HG03045 (cell line): ENCODE measurements at regions not wholly inside any gene's neighbourhood (a gene's known extent, or its start where the extent isn't known, plus 50 kb on each side); places are given as distances from the start of the nearest gene placed in this dataset.

Experiments
- ATAC-seq: cut with Tn5 transposase; IDR thresholded peaks from one replicate; pipeline ENCODE4 v1.9.1; 2021; ENCODE audit warnings: mild to moderate bottlenecking, moderate library complexity; ENCODE audit not compliant: unreplicated experiment

DNA sequence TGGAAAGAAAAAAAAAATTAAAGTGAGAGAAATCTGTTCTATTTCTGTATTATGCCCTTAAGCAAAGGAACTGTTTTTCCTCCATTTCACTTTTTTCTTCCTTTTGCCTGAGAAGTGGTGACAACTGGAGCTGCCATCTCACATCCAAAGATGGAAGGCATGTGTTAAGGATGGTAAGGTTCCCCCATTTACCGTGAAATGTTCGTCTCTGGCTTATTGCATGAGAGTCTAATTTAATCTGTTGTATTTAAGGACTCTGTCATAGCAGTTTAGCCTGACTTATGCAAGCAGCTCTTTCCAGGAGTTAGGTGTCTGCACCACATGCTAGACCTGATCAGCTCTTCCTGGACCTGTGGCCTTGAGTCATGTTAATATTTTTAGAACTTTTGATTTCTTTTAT is 389.5 kb upstream of the MAP3K7 start:
- no peak for ATAC-seq

GRCh38 chr6:90975741-90976140 is 388.9 kb upstream of the MAP3K7 start:
- ATAC-seq, result no peak

DNA sequence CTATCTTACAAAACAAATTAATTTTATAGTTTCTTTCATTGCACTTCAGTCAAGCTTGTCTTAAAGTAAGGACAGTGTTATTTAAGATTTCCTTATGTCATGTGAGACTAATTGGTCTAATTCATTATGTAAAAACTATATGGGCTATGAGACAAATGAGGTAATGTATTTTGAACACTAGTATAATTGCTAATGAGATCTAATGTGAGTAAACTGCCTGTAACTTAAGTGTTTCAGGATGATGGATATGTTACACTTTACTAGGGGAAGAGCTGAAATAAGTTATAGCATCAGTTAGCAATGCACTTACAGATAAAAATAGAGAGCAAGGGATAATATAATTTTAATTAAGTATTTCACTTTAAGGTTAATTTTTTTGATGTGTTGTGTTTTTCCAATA is 386.3 kb upstream of the MAP3K7 start:
- no peak for ATAC-seq

DNA sequence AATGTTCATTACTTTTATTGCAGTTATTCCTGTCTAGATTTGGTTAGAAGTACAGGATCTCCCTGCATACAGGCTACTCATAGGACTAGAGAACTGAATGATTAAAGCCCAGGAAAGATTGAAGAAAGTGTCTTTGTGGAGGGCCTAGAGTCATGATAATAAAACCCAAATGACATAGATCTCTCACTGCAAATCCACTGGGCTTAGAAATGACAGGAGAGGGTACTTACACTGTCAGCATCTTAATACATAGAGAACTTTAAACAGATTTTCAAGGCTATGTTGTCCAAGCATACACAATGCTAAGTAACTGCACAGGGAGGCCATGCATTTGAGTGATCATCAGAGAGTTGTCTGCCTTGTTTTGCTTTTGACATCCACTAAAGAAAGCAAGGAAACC is 383.8 kb upstream of the MAP3K7 start:
- ATAC-seq, result no peak

DNA sequence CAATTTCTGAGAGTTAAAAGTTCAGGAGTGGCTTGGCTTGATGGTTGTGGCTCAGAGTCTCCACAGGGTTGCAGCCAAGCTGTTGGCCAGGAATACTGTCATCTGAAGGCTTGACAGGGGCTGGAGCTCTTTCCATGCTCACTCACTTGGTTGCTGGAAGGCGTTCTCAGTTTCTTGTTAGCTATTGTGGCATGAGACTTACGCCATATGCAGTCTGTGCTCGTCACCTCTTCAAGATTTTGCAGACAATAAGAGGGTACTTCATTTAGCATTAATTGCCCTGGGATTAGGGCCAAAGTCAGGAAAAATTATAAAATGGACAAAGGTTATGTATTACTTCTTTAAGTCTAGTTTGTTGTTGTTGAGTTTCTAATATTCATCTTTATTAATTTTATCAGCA is 380.6 kb upstream of the MAP3K7 start:
- no peak for ATAC-seq

GRCh38 chr6:90960324-90960723 is 373.5 kb upstream of the MAP3K7 start:
- no peak for ATAC-seq

DNA sequence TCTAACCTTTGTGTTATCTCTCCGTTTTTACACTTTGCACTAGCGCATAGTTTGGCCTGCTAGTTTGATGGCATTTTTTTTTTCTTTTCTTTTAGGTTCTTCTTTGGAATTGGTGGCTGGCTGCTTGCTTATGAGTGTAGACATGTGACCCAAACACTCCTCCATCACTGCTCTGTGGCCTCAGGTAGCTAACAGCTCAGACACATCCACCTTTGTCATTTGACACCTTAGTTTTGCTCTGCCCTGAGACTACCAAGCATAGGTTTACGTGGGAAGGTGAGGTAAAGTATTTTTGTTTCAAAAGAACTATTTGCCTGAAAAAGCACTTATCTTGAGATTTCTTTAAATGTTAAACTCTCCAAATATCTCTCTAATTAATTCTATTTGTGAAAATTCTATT is 368.4 kb upstream of the MAP3K7 start:
- ATAC-seq, result no peak

DNA sequence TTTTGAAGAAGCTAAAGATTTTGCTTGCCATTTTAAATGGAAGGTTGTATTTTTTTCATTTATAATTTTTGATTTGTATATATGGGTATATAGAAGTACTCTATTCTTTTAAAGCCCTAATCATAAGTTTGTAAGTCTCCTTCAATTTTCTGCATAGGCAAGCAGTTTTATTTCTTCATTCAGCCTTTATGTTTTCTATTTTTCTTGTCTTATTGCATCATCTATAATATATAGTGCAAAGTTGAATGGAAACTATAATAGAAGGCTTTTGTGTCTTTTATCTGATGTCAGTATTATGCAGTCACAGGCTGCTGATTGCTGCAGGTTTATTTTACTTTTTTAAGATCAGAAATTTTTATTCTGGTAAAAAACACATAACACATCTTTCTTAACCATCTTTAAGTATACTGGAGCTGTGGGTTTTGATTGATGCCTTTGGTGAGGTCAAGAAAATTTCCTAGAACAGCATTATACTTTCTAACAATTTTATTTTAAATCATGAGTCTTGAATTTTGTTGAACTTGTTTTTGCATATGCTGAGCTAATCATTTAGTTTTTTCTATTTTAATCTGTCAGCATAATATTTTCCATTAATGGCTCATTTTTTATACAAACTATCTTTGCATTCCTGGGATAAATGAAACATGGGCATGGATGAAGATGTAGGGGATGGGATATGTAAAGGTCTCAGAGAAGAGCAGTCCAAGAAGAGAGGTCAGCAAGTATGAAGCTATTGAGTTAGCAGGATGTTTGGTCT is 366.7 kb upstream of the MAP3K7 start:
- no peak for ATAC-seq

GRCh38 chr6:90952176-90952575 is 365.3 kb upstream of the MAP3K7 start:
- no peak for ATAC-seq

- ATAC-seq, result no peak
Measured at GRCh38 chr6:90948540-90948939, 361.7 kb upstream of the MAP3K7 start.

DNA sequence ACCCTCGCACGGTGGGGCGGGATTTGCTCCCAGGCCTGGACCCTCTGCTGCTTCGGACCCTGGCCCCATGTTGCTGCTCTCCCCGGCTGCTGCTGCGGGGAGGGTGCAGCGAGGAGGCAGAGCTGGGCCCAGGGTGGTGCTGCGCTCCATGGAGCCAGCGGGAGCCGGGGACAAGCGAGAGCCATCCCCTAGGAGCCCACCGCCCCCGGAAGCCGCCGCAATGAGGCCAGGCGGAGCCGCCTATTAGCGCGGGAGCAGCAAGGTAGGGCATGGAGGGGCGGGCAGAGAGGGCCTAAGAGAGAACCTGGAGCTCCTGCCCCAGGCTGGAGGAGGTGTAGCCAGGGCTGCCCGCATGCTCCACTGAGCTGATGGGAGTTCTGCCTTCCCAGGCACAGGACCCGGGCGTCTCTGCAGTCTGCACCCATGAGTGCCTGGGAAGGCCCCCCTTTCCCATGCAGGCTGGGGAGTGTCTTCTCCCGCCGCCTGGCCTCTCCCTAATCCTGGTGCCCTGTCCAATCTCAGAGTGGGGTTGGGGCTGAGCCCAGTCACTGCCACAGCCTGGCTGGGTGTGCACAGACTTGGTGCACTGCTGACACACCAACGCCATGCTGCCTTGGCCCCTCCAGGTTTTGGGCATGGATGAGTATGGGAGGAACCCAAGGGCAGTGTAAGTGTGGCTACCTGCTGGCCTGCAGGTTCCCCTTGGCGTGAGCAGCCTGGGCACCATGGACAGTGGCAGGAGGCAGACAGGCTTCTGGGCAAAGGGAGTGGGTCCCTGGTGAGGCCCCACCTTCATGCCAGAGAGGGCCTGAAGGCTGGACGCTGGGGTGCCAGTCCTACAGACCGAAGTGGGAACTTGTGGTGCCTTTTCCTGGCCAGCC is 360.6 kb upstream of the MAP3K7 start:
- no peak for ATAC-seq

DNA sequence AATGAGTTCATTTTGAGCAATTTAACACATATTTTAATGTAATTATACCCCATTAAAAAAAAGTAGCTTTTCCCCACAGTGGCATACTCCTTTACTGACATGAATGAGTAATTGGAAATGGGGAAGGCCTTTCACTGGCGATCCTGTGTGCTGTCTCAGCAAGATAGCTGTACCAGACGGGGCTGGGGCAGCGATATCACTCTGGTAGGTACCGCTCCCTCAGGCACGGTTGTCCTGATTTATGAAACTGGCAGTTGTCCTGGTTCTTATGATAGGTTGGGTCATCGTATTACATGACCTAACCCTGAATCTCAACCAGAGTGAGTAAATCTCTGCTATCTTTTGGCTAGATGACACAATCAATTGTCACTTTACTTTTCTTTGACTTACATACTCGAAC is 355.0 kb upstream of the MAP3K7 start:
- no peak for ATAC-seq

- peak; percentile 97 for ATAC-seq
Measured at GRCh38 chr6:90940812-90941481, 354.1 kb upstream of the MAP3K7 start.

DNA sequence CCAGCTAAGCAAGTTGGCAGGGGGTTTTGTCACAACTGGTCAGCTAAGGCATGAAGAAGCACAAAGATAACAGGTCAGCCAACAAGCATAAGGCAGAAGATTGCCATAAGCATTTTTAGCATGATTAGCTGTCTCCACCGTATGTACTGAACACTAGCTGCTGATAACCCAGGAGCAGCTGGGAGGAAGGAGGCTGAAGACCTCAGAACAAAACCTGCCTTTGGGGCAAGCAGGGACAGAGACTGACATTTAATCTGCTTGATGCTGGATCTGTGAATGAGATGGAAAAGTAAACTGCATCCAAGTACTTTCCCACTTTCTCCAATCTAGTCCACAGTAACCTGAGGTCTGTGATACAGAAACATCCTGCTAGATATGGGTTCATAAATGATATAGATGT is 353.0 kb upstream of the MAP3K7 start:
- no peak for ATAC-seq

DNA sequence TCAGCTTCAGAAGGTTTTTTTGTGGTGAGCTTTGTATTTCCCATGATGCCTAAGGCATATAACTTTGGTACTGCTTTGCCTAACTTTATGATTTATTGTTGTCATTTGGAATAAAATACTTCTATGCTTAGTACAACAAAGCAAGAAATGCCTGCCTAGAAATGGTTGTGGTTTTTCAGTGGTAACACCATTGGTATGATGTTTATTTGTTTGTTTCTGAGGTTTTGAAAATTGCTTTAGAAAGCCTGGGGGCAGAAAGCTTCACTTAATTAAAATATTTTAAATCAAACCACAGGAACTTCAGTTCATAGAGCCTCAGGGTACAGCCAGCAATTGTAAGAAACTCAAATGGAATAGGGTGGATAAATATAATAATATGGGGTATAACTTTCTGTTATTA is 351.2 kb upstream of the MAP3K7 start:
- no peak for ATAC-seq

- ATAC-seq, result no peak
Measured at GRCh38 chr6:90936286-90936685, 349.4 kb upstream of the MAP3K7 start.

GRCh38 chr6:90934966-90935365 is 348.1 kb upstream of the MAP3K7 start:
- no peak for ATAC-seq

DNA sequence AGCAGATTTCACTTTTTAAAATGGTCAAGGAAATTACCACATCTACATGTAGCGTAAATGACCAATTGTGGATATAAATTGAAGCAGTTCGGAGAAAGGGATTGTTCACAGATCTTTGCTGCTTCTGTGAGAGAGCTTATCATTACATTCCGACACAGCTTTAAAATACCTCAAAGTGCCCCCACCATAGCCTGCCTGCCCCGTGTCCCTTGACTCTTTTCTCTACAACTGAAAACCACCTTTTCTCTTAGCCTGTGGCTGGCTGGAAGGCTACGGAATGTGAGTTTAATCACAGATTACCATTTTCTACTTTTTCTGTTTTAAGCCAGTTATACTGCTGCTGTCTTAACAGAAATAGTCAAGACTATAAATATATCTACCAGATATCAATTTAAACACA is 347.2 kb upstream of the MAP3K7 start:
- no peak for ATAC-seq

DNA sequence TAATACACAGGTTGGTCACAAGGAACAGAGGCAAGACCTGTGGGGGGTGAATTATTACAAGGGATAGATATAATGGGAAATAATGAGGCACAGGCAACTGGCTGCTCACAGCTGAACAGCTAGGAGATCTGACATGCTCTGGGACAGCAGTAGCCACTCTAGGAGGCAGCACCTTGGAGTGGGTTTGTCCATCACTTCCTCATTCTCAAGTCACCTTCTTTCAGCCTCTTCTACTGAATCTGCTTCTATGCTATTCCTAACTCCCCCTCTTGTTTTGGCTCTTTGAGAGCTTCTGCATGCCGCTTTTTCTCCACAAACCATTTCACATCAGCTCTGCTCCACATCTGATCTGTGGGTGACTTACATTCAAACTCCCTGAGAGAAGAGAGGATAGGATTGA is 345.5 kb upstream of the MAP3K7 start:
- ATAC-seq, result no peak

GRCh38 chr6:90928051-90928450 is 341.2 kb upstream of the MAP3K7 start:
- ATAC-seq, result no peak

DNA sequence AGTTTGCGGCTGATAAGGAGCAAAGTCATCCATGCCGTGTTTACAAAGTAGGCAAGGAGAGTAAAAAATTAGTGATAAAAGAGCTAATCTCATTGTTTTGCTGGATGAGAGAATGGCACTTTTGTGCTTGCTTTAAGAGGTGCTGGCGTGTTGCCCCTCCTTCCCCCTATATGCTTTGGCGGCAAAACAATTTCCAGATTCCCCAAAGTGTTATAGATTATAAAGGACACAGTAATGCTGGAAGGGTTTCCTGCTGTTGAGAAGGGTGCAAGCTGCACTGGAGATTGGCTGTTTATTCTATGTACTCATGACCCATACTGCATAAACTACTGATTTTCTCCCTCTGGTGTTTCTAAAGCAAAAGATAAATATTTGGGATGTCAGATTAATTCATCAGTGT is 338.9 kb upstream of the MAP3K7 start:
- no peak for ATAC-seq

- ATAC-seq, result no peak
Measured at GRCh38 chr6:90922325-90922724, 335.5 kb upstream of the MAP3K7 start.
